Chondrocyte (in vitro differentiated cells): ENCODE measurements at regions not wholly inside any gene's neighbourhood (a gene's known extent, or its start where the extent isn't known, plus 50 kb on each side); places are given as distances from the start of the nearest gene placed in this dataset.

Source experiments
- DNase-seq: peaks from one replicate; pipeline ENCODE4 v3.0.0; 2021; ENCODE audit warnings: mixed read lengths, low spot score
- H3K27ac Mint-ChIP-seq: one replicate; pipeline ENCODE4 v1.8.0; 2021; ENCODE audit warnings: mild to moderate bottlenecking, moderate library complexity, mixed read lengths; ENCODE audit not compliant: unreplicated experiment
- H3K27me3 Mint-ChIP-seq: 2 replicates; pipeline ENCODE4 v1.8.0; 2021; ENCODE audit warnings: low read depth, mixed read lengths
- H3K36me3 Mint-ChIP-seq: 2 replicates; pipeline ENCODE4 v1.8.0; 2021; ENCODE audit warnings: low read depth, mixed read lengths
- H3K4me1 Mint-ChIP-seq: 2 replicates; pipeline ENCODE4 v1.8.0; 2021; ENCODE audit warnings: low read depth, mild to moderate bottlenecking, mixed read lengths
- H3K4me3 Mint-ChIP-seq: one replicate; pipeline ENCODE4 v1.8.0; 2021; ENCODE audit warnings: mild to moderate bottlenecking, moderate library complexity, mixed read lengths; ENCODE audit not compliant: unreplicated experiment
- H3K9me3 Mint-ChIP-seq: 2 replicates; pipeline ENCODE4 v1.8.0; 2021; ENCODE audit warnings: low read depth, mixed read lengths
- CTCF ChIP-seq: fragments of 200-600 bp; sonication (generic); IDR thresholded peaks from 2 replicates; pipeline ENCODE4 v1.5.0; 2021; ENCODE audit warnings: antibody characterized with exemption, mild to moderate bottlenecking, moderate library complexity

- Mint-ChIP-seq H3K4me3 (no peak overlapping the region), H3K27ac (no peak overlapping the region), H3K27me3 (peaks cover 35% of the 10 kb centered on the region), H3K9me3 (no peaks in the 10 kb centered on the region), H3K4me1 (no peaks in the 10 kb centered on the region), H3K36me3 (no peaks in the 10 kb centered on the region)
- DNase-seq: no peak
- TF ChIP-seq CTCF: no peak
Measured at GRCh38 chr2:139155991-139156390, 375.8 kb upstream of the NXPH2 start.

- DNase-seq: no peak
- peaks cover 3% of the 10 kb centered on the region for H3K9me3 Mint-ChIP-seq
- H3K4me1 Mint-ChIP-seq: no peaks in the 10 kb centered on the region
- H3K4me3 Mint-ChIP-seq: no peak overlapping the region
- peaks cover 12% of the 10 kb centered on the region for H3K27me3 Mint-ChIP-seq
- no peak overlapping the region for H3K27ac Mint-ChIP-seq
- H3K36me3 Mint-ChIP-seq: no peaks in the 10 kb centered on the region
- TF ChIP-seq CTCF: no peak
Measured at GRCh38 chr2:139142252-139142880, 362.2 kb upstream of the NXPH2 start.

GRCh38 chr2:139124271-139124670, 344.1 kb upstream of the NXPH2 start:
- H3K27ac Mint-ChIP-seq: no peak overlapping the region
- H3K36me3 Mint-ChIP-seq: no peaks in the 10 kb centered on the region
- H3K4me3 Mint-ChIP-seq: no peak overlapping the region
- H3K27me3 Mint-ChIP-seq: peaks cover 15% of the 10 kb centered on the region
- DNase-seq: no peak
- peaks cover 8% of the 10 kb centered on the region for H3K9me3 Mint-ChIP-seq
- TF ChIP-seq CTCF: no peak
- peaks cover 7% of the 10 kb centered on the region for H3K4me1 Mint-ChIP-seq

GRCh38 chr2:139123795-139124194, 343.6 kb upstream of the NXPH2 start:
- no peak overlapping the region for H3K4me3 Mint-ChIP-seq
- peaks cover 15% of the 10 kb centered on the region for H3K27me3 Mint-ChIP-seq
- no peak overlapping the region for H3K27ac Mint-ChIP-seq
- H3K36me3 Mint-ChIP-seq: no peaks in the 10 kb centered on the region
- peaks cover 8% of the 10 kb centered on the region for H3K9me3 Mint-ChIP-seq
- DNase-seq: no peak
- H3K4me1 Mint-ChIP-seq: peaks cover 7% of the 10 kb centered on the region
- TF ChIP-seq CTCF: no peak

- Mint-ChIP-seq H3K4me1 (peaks cover 7% of the 10 kb centered on the region), H3K27ac (no peak overlapping the region), H3K36me3 (no peaks in the 10 kb centered on the region), H3K27me3 (peaks cover 15% of the 10 kb centered on the region), H3K9me3 (peaks cover 3% of the 10 kb centered on the region), H3K4me3 (no peak overlapping the region)
- no peak for TF ChIP-seq CTCF
- DNase-seq: no peak
Measured at GRCh38 chr2:139122711-139123158, 342.5 kb upstream of the NXPH2 start.
